GM19397 (cell line): ENCODE measurements at regions not wholly inside any gene's neighbourhood (a gene's known extent, or its start where the extent isn't known, plus 50 kb on each side); places are given as distances from the start of the nearest gene placed in this dataset.
"Not testable (repeated sequence)": the region's sequence is repeated elsewhere in the genome, so short reads cannot be mapped to it uniquely, and the experiment has no call there.

Experiments used
- ATAC-seq: cut with Tn5 transposase; IDR thresholded peaks from one replicate; pipeline ENCODE4 v1.9.1; 2021; ENCODE audit warnings: mild to moderate bottlenecking, moderate library complexity; ENCODE audit not compliant: unreplicated experiment

DNA sequence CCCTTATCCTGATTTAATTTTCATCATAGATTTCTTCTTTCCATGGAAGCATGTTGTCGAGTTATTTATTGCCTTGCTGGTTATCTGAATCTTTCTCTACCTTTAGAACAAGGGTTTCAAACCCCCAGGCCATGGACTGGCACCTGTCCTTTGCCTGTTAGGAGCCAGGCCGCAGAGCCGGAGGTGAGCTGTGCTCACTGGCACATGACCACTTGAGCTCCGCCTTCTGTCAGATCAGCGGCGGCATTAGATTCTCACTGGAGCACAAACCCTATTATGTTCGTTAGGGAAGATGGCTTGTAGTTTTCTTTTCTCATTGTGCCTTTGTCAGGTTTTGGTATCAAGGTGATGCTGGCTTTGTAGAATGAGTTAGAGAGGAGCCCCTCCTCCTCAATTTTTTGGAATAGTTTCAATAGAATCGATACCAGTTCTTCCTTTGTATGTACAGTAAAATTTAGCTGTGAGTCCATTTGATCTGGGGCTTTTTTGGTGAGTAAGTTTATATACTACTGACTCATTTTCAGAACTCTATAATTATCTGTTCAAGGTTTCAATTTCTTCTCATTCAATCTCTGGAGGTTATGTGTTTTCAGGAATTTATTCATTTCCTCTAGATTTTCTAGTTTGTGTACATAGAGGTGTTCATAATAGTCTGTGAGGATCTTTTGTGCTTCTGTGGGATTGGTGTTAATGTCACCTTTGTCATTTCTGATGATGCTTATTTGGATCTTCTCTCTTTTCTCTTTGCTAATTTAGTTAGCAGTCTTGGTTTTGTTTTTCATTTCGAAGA lies 668.0 kb upstream of the FAM98A start:
- ATAC-seq, result no peak

DNA sequence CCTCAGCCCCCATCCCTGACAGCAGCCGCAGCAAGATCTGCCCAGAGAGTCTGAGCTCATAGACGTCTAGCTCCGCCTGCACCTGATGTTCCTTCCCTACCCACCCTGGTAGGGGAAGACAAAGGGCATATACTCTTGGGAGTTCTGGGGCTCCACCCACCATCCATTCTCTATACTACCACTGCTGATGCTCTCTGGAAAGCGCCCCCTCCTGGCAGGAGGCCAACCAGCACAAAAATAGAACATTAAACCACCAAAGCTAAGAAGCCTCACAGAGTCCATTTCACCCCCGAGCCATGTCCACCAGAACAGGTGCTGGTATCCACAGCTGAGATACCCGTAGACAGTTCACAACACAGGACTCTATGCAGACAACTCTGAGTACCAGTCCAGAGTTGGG lies 662.6 kb upstream of the FAM98A start:
- no peak for ATAC-seq

DNA sequence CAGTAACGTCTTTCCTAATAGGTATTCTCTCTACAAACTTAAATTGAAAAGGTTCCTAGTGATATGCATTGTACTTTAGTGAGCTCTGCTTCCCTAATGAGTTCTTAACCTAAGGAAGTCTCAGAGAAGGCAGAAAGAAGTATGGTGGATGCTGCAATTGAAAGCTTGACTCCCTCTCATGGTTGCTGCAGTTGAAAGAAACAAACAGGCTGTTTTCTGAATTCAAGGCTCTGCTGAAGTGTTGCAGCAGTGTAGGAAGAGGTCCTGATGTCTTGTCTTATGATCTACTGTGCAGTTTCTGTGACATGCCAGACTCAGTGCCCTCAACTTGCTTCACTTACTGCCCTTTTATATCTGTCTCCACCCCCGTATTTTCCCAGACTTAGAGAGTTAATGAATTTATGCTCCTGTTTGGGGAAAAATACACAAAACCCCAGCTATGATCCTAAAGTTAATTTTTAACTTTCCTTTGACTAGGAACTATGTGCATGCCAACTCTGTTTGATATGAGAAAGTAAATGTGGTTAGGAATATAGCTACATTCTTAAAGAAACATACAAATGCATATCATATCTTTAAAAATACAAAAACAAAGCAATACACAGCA lies 655.3 kb upstream of the FAM98A start:
- ATAC-seq, result no peak

DNA sequence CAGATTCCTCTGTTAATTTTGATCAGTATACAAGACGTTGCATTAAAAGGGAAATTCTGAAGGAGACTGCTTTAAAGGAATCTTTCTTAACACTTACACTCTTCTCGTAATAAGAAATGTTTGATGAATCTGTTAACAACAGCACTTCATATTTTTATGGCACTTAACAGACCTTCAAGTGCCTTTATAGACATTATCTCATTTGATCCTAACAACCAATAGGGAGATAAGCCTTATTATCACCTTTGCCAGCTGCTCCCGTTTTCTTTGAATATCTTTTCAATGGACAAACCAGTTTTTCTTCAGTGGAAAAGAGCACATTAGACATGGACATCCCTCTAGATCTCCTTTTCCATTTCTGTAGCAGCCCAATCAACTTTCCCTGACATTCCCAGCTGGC lies 653.0 kb upstream of the FAM98A start:
- ATAC-seq, result no peak

DNA sequence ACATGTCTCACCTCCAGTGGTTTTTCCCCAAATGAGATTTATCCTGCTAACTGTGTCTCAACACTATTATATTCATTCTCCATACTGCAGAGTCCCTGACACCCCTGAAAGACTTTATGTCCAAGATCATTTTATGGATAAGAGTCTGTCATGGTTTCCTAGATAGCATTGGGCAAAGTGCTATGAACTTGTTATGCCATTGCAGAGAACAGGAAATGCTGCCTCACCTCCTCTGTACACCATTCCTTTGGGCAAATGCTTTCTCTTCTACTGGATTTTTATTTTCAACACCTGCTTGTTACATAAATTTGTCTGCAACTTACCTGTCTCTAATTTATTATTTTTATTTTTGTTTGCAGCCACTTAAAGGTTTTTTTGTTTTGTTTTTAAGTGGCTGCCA lies 652.5 kb upstream of the FAM98A start:
- ATAC-seq, result no peak

DNA sequence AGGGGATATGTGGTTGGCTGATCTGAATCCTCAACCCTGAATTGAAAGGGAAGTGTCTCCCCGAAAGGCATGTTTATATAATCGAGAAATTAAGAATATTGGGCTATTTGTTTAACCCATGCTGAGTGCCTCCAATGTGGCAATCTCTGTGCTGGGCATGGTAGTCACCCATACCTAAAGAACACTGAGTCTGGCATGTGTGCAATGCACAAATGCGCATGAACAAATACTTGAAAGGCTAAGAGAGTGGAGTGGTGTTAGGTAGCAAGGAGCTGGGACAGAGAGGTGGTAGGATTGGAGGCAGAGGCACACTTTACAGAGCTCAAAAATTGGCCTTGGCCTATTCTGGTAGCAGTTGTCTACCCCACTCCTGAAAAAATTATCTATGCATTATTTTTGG lies 645.1 kb upstream of the FAM98A start:
- no peak for ATAC-seq

DNA sequence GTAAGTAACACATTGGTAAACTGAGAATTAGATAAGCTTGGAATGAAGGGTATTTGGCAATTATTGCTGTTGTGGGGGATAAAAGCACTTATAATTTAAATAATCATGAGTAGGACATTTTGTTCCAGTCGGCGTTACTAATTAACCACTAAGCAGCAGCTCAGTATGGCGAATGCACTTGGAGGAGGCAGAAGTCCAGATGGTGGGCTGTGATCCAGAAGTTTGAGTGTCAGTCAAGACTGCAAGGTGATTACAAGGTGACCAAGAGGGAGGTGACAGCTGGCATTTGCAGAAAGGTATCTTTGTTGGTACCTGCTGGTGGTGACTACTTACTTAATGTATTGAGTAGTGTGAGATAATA lies 643.6 kb upstream of the FAM98A start:
- ATAC-seq, result no peak

DNA sequence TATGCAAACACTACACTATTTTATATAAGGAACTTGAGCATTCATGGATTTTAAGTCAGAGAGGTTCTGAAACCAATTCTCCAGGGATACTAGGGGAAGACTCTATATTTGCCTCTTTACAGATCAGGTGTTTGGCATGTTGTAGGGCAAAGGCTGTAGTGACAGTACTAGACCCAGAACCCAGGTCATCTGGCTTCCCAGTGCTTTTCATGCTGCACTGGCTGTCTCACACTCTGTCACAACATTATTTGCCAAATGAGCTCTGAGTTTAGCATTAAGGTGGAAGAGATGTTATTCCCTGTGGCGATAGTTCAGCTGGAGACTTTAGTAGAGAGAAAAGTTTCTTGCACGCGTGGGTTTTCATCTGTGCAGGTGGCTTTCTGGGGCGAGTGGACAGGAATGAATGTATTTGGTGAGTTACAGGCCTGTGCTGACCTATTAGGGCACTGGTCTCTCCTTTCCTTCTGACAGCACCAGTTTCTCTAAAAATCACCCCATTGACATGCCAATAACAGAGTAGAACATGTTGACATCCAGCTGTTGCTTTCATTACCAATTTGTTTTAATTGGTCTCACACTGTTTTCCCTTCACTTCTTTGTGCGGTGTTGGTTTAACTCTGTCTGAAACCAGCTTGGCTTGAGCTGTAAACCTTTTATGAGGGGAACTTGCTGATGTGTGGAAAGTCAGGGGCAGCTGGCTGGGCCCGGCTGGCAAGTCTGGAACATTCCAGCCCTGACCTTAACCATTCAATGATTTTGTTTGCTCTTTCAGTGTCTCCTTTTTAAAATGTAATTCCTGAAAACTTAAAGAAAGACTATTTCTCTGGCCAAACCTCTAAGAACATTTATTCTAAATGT lies 643.0 kb upstream of the FAM98A start:
- ATAC-seq, result no peak

DNA sequence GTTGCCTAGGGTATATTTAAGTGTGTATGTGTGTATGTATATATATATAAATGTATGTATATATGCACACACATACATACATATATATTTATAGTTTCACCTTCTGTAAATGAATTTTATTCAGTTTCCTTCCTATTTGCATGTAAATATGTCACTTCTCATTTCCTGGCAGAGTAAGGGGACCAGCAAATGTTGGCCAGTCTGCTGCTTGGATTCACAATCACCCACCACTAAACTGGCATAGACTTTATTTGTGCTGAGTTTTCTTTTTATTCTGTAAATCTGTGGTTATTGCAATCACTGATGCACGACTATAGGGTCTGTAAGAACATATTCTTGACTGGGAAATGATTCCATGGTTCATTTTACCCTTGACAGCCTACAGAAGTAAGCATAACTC lies 640.4 kb upstream of the FAM98A start:
- ATAC-seq, result no peak

DNA sequence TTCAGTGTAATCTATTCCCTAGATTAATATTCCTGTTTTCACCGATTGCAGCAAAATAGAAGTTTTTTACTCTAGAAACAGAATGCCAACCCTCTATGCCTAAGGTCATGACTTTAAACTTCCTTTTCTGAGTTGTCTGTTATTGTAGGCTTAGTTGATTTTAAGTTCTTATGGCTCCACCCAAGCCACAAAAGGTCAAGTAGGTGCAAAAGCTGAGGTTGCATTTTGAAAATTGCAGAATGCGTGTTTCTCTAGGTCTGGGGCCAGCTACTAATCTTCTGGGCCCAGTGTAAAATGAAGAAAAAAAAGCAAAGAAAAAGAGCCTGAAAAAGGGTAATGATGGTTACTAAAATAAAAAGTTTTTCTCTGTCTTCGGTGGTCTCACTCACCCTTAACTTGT lies 635.7 kb upstream of the FAM98A start:
- ATAC-seq, result no peak

DNA sequence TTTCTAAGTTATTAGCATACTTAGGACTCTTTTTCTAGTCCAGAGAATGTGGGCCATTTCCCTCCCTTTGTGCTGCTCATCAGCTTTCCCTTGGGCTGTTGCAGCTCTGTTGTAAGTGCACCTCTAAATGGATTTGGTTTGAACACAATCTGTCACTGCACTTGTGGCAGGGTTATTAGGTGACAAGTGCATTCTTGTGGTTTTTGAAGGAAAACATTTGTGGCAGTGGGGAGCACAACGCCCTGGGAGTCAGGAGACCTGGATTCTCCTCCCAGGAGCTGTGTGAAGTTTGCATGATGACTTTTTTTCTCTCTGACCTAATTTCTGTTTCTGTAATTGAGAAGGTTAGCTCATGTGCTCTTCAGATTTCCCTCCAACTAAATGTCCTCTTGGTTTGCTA lies 630.9 kb upstream of the FAM98A start:
- no peak for ATAC-seq

DNA sequence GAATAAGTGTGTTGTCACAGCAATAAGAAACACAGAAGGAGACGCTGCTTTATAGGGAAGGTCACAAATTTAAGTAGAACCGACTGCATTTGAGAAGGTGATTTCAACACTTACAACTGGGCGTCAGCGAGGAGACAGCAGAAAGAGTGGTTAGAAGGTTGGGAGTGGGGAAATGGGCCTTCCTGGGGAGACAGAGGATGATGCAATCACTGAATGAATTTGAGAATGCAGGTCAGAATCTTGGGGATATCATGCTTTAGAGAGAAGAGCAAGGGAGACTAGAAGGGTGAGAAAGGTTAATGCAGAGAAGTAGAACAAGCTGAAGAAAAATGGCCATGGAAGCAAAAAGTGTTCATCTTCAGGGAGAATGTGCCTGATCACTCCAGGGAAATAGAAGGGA lies 616.1 kb upstream of the FAM98A start:
- no peak for ATAC-seq

DNA sequence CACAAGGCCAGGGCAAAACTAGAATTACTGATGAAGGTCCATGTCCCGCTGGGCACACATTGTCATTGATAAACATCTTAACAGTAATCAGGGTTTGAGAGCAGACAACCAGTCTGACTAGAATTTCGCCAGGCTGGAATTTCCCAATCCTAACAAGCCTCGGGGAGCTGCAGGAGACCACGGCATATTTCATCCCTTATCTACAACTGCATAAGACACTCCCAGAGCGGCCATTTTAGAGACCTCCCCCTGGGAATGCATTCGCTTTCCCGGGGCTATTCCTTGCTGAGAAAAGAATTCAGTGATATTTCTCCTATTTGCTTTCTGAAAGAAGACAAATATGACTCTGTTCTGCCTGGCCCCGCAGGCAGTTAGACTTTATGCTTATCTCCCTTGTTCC lies 611.3 kb upstream of the FAM98A start:
- ATAC-seq, result not testable (repeated sequence)

DNA sequence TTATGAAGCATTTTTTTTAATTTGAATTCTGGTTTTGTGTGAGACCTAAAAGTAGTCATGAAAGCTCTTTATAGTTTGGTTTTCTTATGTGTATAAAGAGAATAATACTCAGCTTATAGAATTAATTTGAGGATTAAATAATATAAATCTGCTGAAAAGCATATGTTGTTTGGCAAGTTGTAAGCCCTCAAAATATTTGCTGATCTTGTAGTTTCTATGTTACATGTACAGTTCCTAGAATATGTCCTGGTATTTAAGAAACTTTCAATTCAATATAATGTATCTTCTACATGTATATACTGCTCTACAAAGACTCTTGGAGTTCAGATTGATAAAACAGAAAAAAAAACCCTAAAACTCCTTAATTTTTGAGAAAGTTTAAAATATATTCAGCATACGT lies 605.5 kb upstream of the FAM98A start:
- ATAC-seq, result no peak

DNA sequence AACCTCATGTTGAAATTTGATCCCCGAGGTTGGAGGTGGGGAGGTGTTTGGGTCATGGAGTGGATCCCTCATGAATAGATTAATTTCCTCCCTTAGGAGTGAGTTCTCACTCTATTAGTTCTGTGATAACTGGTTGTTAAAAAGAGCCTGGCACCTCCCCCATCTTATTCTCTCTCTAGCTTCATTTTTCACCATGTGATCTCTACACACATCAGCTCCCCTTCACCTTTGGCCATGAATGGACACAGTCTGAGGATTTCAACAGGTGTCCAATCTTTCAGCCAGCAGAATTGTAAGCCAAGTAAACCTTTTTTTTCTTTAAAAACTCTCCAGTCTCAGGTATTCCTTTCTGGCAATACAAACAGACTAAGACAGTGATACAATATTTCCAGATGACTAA lies 602.0 kb upstream of the FAM98A start:
- no peak for ATAC-seq

DNA sequence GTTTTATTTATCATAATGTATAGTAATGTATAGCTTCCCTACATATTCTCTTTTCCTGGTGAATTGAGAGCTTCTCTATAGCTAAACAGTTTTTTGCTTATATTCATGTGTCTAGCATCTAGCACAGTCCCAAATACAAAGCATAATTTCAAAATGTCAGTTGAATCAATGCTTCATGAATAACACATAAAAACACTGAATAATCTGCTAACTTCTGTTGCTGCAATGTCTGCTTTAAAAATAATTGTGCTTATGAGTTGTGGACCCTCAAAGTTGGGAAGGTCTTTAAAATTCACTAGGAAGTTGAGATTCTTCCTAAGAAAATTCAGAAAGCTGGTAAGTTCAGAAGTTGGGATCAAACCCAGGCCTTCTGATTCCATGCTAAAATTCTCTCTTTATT lies 600.9 kb upstream of the FAM98A start:
- no peak for ATAC-seq

DNA sequence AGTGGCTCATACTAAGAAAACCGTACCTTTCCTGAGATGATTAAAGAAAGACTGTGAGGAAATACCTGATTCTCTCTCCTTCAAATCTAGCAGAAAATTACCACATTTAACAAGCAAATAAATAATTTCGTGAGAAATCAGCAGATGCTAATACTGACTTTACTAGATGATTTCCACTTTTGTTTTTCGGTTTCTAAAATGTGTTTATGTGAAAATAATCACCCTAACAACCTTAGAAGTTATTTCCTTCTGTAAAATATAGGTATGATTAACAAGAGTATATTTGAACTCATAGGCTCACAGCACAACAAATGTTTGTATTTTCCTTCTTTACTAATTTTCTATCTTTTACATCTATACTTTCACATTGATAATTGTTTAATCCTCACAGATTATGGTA lies 594.1 kb upstream of the FAM98A start:
- ATAC-seq, result no peak

DNA sequence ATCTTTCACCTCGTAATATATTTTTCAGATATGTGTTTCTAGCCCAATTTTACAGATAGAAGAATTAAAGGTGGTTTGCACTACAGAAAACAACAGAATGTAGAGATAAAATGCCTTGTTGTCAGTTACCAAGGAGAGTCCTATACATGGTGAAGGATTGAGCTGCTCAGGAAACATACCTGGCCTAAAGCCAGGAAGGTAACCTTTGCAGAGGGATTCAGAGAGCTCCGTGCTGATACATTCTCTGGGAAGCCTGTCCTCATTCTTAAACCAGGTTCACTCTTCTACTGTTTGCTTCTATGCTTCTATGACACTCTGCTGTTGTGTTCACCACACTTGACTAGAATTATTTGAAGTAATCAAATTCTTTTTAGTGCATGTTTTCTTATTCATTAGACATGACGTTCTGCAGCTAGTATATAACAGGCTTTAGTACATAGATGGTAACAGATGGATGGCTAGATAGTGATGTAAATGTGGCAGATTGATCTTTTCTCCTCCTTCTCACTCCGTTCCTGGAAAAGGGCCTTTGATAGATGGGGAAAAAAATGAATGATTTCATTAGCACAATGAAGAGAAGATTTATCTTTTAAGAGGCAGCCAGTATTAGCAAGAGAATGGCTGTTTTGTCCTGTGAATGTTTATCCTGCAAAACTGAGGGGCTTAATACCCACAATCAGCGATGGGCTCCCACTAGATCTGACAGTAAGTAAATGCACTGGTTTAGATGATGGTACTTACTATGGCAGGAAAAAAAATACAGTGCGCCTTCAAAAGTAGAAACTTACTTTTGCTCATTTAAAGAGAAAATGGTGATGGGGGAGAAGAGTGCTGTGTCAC lies 589.6 kb upstream of the FAM98A start:
- no peak for ATAC-seq

DNA sequence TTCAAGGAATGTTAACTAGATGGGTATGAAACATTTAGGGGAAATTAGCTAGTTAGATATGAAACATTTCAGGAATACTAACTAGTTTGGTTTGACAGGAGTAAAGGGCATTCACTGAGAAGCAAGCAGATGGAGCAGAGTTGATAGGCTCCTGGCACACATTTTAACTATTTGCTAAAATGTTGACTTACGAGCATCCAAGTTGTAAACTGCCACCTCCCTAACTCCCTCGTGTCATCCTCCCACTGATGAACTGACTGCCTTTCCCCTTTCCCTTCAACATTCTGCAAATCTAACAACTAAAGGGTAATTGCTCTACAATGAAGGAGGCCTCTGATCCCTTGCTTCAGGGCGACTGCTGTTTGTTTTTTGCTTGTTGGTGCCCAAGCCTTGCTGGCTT lies 580.4 kb upstream of the FAM98A start:
- no peak for ATAC-seq

DNA sequence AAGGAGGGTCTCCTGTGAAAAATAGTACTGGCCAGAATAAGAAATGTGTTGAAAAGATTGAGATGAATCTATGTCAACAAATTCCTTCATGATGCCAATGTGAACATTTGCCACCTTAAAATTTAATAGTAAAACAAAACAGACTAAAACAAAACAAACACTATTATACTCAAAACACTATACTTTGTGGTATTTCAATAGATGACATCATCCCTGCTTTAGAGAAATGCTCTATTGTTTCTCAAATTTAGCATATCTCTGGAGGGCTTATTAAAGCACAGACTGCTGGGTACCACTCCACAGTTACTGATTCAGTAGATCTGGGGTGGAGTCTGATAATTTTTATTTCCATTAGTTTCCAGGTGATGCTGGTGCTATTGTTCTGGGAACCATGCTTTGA lies 579.4 kb upstream of the FAM98A start:
- no peak for ATAC-seq

DNA sequence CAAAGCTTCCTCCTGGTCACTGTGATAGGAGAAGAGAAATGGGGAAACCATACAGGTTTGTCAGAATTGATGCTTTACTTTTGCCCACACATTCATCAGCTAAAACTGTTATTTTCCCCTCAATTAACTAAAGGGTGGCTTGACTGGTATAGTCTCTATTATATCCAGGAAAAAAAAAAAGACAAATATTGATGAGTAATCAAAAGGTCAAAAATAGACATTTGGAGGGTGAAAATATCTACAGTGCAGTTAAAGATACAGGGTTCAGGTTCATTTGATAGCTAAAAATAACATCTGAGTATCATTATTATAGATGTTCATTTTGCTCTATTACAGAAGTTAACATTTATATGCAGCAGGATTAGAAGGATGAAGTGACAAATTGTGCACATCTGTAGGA lies 577.6 kb upstream of the FAM98A start:
- no peak for ATAC-seq
